ENCODE measurements at regions not wholly inside any gene's neighbourhood (a gene's known extent, or its start where the extent isn't known, plus 50 kb on each side); places are given as distances from the start of the nearest gene placed in this dataset.

GRCh38 chr7:108686494-108686893 lies 116.8 kb downstream of the DNAJB9 start:
- Histone ChIP-seq H3K9ac (ENCODE audit: low read length) (no peak overlapping the region), H3K9me2 (replicated peaks; ENCODE audit: low read length) (no peaks in the 10 kb centered on the region), H3K27me3 (ENCODE audit: low read length) (no peaks in the 10 kb centered on the region), H4K20me1 (ENCODE audit: low read length) (no peaks in the 10 kb centered on the region), H3K4me3 (ENCODE audit: low read length) (no peak overlapping the region), H3F3A (ENCODE audit: low read length, unreplicated experiment) (no peaks in the 10 kb centered on the region), H3K4me1 (ENCODE audit: insufficient read depth, low read length) (no peaks in the 10 kb centered on the region), H2AFZ (ENCODE audit: low read length) (no peak overlapping the region), H3K36me3 (ENCODE audit: low read depth, low read length) (no peaks in the 10 kb centered on the region), H3K9me3 (ENCODE audit: low read length) (no peaks in the 10 kb centered on the region), H3K4me2 (ENCODE audit: low read length) (no peak overlapping the region), H3K27ac (ENCODE audit: low read length) (no peak overlapping the region), H3K79me2 (ENCODE audit: low read length) (no peaks in the 10 kb centered on the region)
- ATAC-seq (no peak), DNase-seq (no peak)
- intact Hi-C loops (cut with micrococcal nuclease): no loop called here
- ChIA-PET CTCF (no interaction called here), POLR2A (ENCODE audit: unreplicated experiment) (no interaction called here)
- TF ChIP-seq EZH2 (IDR thresholded peaks at IDR 0.05; ENCODE audit: low read length, unreplicated experiment): no peak
- TF ChIP-seq EZH2phosphoT487 (IDR thresholded peaks at IDR 0.05; ENCODE audit: borderline replicate concordance, low read length): no peak
- TF ChIP-seq CTCF (conservative IDR thresholded peaks at IDR 0.05; ENCODE audit: low read depth, low read length): no peak
- no TSS peak for BruUV-seq (replicated peaks)

- no TSS peak for BruUV-seq (replicated peaks)
- H3K9me2 ChIP-seq (replicated peaks; ENCODE audit: low read length): no peaks in the 10 kb centered on the region
- H3K4me1 ChIP-seq (ENCODE audit: insufficient read depth, low read length): no peaks in the 10 kb centered on the region
- no peak overlapping the region for H3K27ac ChIP-seq (ENCODE audit: low read length)
- no peaks in the 10 kb centered on the region for H3K79me2 ChIP-seq (ENCODE audit: low read length)
- no peak for TF ChIP-seq CTCF (conservative IDR thresholded peaks at IDR 0.05; ENCODE audit: low read depth, low read length)
- TF ChIP-seq EZH2 (IDR thresholded peaks at IDR 0.05; ENCODE audit: low read length, unreplicated experiment): no peak
- no peak for TF ChIP-seq EZH2phosphoT487 (IDR thresholded peaks at IDR 0.05; ENCODE audit: borderline replicate concordance, low read length)
- ATAC-seq (no peak), DNase-seq (no peak)
- POLR2A ChIA-PET (ENCODE audit: unreplicated experiment): no interaction called here
- intact Hi-C loops (cut with micrococcal nuclease): no loop called here
- H3K4me2 ChIP-seq (ENCODE audit: low read length): no peak overlapping the region
- no peaks in the 10 kb centered on the region for H4K20me1 ChIP-seq (ENCODE audit: low read length)
- H3K36me3 ChIP-seq (ENCODE audit: low read depth, low read length): no peaks in the 10 kb centered on the region
- H3F3A ChIP-seq (ENCODE audit: low read length, unreplicated experiment): no peaks in the 10 kb centered on the region
- no peak overlapping the region for H2AFZ ChIP-seq (ENCODE audit: low read length)
- H3K4me3 ChIP-seq (ENCODE audit: low read length): no peak overlapping the region
- peaks cover 9% of the 10 kb centered on the region; the same call in 1 of the 2 replicates for H3K27me3 ChIP-seq (ENCODE audit: low read length)
- H3K9ac ChIP-seq (ENCODE audit: low read length): no peak overlapping the region
- no peaks in the 10 kb centered on the region for H3K9me3 ChIP-seq (ENCODE audit: low read length)
- CTCF ChIA-PET: interaction anchor here (0.6 kb wide), 1 partner anchor 36 kb away, joined by 4 read pairs; no protein-coding TSS in a partner anchor
Observed at GRCh38 chr7:108697254-108697653, 127.6 kb downstream of the DNAJB9 start.

GRCh38 chr7:108711611-108712010 lies 141.9 kb downstream of the DNAJB9 start:
- Histone ChIP-seq H3K9ac (ENCODE audit: low read length) (no peak overlapping the region), H2AFZ (ENCODE audit: low read length) (no peak overlapping the region), H3K4me2 (ENCODE audit: low read length) (no peak overlapping the region), H3F3A (ENCODE audit: low read length, unreplicated experiment) (no peaks in the 10 kb centered on the region), H3K79me2 (ENCODE audit: low read length) (no peaks in the 10 kb centered on the region), H3K9me3 (ENCODE audit: low read length) (no peaks in the 10 kb centered on the region), H3K27me3 (ENCODE audit: low read length) (no peaks in the 10 kb centered on the region), H3K36me3 (ENCODE audit: low read depth, low read length) (no peaks in the 10 kb centered on the region), H4K20me1 (ENCODE audit: low read length) (no peaks in the 10 kb centered on the region), H3K4me3 (ENCODE audit: low read length) (no peak overlapping the region), H3K9me2 (replicated peaks; ENCODE audit: low read length) (no peaks in the 10 kb centered on the region), H3K27ac (ENCODE audit: low read length) (no peak overlapping the region), H3K4me1 (ENCODE audit: insufficient read depth, low read length) (peaks cover 7% of the 10 kb centered on the region; the same call in 1 of the 2 replicates)
- no TSS peak for BruUV-seq (replicated peaks)
- ChIA-PET POLR2A (ENCODE audit: unreplicated experiment) (no interaction called here), CTCF (no interaction called here)
- TF ChIP-seq CTCF (conservative IDR thresholded peaks at IDR 0.05; ENCODE audit: low read depth, low read length): no peak
- no peak for TF ChIP-seq EZH2phosphoT487 (IDR thresholded peaks at IDR 0.05; ENCODE audit: borderline replicate concordance, low read length)
- no peak for TF ChIP-seq EZH2 (IDR thresholded peaks at IDR 0.05; ENCODE audit: low read length, unreplicated experiment)
- ATAC-seq (no peak), DNase-seq (no peak)
- intact Hi-C loops (cut with micrococcal nuclease): no loop called here

All from PC-3 (cell line).